HFF-Myc (cell line): ENCODE measurements at regions not wholly inside any gene's neighbourhood (a gene's known extent, or its start where the extent isn't known, plus 50 kb on each side); places are given as distances from the start of the nearest gene placed in this dataset.

Source experiments
- DNase-seq: peaks from one replicate; pipeline ENCODE4 v3.0.0-alpha.2; 2011; ENCODE audit warnings: low read depth; ENCODE audit errors: extremely low read depth
- H3K4me3 ChIP-seq: replicated peaks from 2 replicates; pipeline ENCODE4 v1.5.1; 2011; ENCODE audit warnings: low read depth, mild to moderate bottlenecking, control low read depth, low read length
- TF ChIP-seq, protein P1 (sequence below): IDR thresholded peaks from 2 replicates; pipeline ENCODE4 v1.5.1; 2012; ENCODE audit warnings: mild to moderate bottlenecking, low read depth, low read length, control low read depth; ENCODE audit errors: missing control alignments

DNA sequence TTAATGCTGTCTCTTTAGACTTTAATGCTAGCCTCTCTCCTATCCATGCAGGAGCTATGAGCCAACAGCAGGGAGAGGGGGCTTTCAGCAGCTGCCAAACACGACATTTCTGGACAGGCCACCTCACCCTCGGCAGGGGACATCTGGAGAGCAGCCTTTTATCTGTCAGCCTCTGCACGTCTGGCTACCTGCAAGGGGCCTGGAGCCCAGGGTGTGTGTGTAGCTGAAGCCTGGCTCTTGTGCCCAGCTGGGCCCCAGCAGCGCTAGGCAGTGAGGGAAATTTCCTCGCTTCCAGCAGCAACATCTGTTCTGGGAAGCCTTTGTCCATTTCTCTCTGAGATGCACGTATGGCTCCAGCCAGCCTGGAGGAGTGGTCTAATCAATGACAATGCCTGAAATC lies 728.7 kb upstream of the ID2 start:
- no peak for DNase-seq
- TF ChIP-seq, protein P1, sequence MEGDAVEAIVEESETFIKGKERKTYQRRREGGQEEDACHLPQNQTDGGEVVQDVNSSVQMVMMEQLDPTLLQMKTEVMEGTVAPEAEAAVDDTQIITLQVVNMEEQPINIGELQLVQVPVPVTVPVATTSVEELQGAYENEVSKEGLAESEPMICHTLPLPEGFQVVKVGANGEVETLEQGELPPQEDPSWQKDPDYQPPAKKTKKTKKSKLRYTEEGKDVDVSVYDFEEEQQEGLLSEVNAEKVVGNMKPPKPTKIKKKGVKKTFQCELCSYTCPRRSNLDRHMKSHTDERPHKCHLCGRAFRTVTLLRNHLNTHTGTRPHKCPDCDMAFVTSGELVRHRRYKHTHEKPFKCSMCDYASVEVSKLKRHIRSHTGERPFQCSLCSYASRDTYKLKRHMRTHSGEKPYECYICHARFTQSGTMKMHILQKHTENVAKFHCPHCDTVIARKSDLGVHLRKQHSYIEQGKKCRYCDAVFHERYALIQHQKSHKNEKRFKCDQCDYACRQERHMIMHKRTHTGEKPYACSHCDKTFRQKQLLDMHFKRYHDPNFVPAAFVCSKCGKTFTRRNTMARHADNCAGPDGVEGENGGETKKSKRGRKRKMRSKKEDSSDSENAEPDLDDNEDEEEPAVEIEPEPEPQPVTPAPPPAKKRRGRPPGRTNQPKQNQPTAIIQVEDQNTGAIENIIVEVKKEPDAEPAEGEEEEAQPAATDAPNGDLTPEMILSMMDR: no peak
- H3K4me3 ChIP-seq: no peak overlapping the region

DNA sequence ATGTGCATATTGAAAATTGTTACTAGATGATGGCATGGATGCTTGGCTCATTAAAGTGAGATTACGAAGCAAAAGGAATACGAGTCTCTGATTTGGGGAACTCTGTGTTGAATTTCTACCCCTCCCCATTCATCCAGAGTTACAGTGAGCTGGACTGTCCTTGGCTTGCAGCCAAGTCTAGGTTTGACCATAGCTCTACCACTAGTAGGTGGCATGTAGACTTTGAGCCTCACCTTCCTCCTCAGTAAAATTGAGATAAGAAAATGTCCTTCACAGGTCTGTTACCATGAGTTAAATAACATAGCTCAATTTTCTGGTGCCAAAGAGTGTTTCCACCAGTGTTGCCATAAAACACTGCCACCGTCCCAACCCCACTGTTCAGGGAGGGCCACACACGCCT lies 727.6 kb upstream of the ID2 start:
- TF ChIP-seq, protein P1: no peak
- no peak overlapping the region for H3K4me3 ChIP-seq
- DNase-seq: no peak

DNA sequence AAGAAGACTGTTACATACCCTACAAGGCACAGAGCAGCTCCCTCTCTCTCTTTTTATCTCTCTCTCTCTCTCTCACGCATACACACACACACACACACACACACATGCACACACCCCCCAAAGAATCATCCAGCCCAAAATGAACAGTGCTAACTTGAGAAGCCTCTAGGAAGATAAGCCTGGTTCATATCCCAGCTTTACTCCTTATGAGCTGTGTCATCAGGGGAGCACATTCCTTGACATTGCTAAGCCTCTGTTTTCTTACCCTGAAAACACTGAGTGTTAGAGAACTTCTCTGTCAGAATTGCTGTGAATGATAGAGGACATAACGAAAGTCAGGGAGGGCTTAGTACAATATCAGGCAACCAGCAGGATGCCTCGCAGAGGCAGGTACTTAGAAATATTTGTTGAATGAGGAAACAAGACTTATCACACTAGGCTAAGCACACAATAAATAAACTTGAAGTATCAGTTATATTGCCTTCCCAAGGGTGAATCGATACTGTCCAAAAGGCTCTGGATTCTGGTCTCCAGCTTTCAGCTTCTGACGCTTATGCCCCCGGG lies 725.6 kb upstream of the ID2 start:
- DNase-seq: no peak
- TF ChIP-seq, protein P1: no peak

DNA sequence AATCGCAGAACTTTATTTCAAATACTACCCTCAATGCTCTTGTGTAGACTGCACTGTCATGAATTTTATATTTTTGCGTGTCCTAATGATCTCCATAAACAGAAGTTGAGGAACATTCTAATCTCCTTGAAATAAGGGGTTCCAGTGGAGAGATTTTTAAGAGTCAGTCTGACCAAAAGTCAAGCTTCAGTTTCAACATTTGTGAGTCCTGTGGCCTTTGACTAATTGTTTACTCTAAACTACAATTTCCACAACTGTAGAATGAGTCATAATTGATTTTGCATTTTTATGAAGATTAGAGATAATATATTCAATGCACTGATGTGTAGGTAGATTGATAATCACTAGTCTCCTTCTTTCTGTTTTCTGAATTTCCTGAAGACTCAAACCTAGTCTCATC lies 720.3 kb upstream of the ID2 start:
- TF ChIP-seq, protein P1: no peak
- no peak overlapping the region for H3K4me3 ChIP-seq
- DNase-seq: no peak

More for the DNA sequence above, 725.6 kb upstream of the ID2 start:
- H3K4me3 ChIP-seq: no peak overlapping the region

DNA sequence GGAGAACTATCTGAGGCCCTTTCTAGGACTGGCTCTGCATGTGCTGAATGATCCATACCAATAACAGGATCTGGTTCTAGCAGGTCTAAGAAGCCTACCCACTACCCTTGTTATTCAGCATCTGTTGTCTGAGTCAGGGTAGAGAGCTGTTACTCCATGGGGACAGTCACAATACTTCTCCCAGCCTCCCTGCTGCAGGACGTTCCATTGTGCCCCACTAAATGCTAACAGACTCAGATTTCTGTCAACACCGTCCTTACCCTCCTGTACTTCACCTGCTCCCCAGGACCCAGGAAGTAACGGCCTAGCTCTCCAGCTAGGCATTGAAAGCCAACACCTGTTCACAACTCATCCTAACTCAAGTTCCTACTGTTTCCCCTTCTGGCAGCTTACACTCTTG lies 719.7 kb upstream of the ID2 start:
- no peak overlapping the region for H3K4me3 ChIP-seq
- TF ChIP-seq, protein P1: no peak
- DNase-seq: no peak

DNA sequence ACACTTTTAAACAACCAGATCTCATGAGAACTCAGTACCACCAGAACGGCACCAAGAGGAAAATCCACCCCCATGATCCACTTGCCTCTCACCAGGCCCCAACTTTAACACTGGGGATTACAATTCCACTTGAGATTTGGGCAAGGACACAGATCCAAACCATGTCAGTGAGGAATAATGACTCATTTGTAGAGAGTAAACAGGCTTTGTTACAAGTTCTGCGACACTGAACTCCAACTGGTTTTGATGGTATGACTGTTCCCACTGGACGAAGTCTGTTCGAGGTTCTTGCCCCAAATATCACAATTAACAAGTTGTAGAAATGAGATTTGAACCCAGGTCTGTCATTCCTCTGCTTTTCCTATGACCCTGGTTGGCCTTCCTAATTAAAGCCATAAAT lies 718.1 kb upstream of the ID2 start:
- H3K4me3 ChIP-seq: no peak overlapping the region
- DNase-seq: no peak
- TF ChIP-seq, protein P1: no peak

DNA sequence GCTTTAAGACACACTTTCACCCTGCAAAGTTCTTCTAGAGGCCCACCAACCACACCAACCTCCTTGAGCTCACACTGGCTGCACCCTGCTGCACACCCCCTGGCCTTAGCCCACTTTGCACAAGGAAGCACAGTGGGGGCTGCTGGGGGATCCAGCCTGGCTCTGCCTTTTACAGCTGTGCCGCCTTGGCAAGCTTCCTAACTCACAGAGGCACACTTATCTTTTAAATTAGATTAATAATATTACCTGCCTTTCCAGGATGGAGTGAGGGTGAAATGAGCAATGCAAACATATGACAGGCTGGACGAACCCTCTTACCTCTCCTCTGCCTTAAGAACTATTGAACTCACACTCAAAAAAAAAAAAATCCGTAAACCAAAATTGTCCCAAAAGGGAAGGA lies 715.8 kb upstream of the ID2 start:
- TF ChIP-seq, protein P1: no peak
- DNase-seq: no peak
- no peak overlapping the region for H3K4me3 ChIP-seq
